ENCODE measurements at regions not wholly inside any gene's neighbourhood (a gene's known extent, or its start where the extent isn't known, plus 50 kb on each side); places are given as distances from the start of the nearest gene placed in this dataset.
"Not testable (repeated sequence)": the region's sequence is repeated elsewhere in the genome, so short reads cannot be mapped to it uniquely, and the experiment has no call there.

GRCh38 chrX:77061022-77061421 is 386.2 kb upstream of the FGF16 start:
- Histone ChIP-seq H3K4me1 (ENCODE audit: control insufficient read depth in 1 of 2, insufficient read depth in 2 of 2, low read length in 2 of 2) (no peaks in the 10 kb centered on the region), H3K27ac (ENCODE audit: low read depth, low read length) (no peak overlapping the region), H3K27me3 (ENCODE audit: control insufficient read depth in 1 of 2, insufficient read depth in 2 of 2, low read length in 2 of 2) (no peaks in the 10 kb centered on the region), H3K4me3 (ENCODE audit: low read depth in 1 of 2, low read length in 2 of 2) (no peak overlapping the region), H3K9me3 (ENCODE audit: control insufficient read depth in 1 of 2, low read length in 2 of 2) (no peaks in the 10 kb centered on the region), H3K9ac (ENCODE audit: low read depth in 1 of 2, low read length in 2 of 2) (no peak overlapping the region), H3K36me3 (ENCODE audit: control insufficient read depth in 1 of 2, insufficient read depth in 2 of 2, low read length in 2 of 2) (no peaks in the 10 kb centered on the region)

- no peaks in the 10 kb centered on the region for H3K36me3 ChIP-seq (ENCODE audit: control insufficient read depth in 1 of 2, insufficient read depth in 2 of 2, low read length in 2 of 2)
- H3K4me1 ChIP-seq (ENCODE audit: control insufficient read depth in 1 of 2, insufficient read depth in 2 of 2, low read length in 2 of 2), result no peaks in the 10 kb centered on the region
- H3K9me3 ChIP-seq (ENCODE audit: control insufficient read depth in 1 of 2, low read length in 2 of 2), result no peaks in the 10 kb centered on the region
- H3K9ac ChIP-seq (ENCODE audit: low read depth in 1 of 2, low read length in 2 of 2), result no peak overlapping the region
- no peak overlapping the region for H3K4me3 ChIP-seq (ENCODE audit: low read depth in 1 of 2, low read length in 2 of 2)
- H3K27ac ChIP-seq (ENCODE audit: low read depth, low read length), result no peak overlapping the region
- no peaks in the 10 kb centered on the region for H3K27me3 ChIP-seq (ENCODE audit: control insufficient read depth in 1 of 2, insufficient read depth in 2 of 2, low read length in 2 of 2)
These were observed 385.6 kb upstream of the FGF16 start for GRCh38 chrX:77061545-77061944.

- Histone ChIP-seq H3K27me3 (ENCODE audit: control insufficient read depth in 1 of 2, insufficient read depth in 2 of 2, low read length in 2 of 2) (no peaks in the 10 kb centered on the region), H3K27ac (ENCODE audit: low read depth, low read length) (no peak overlapping the region), H3K4me1 (ENCODE audit: control insufficient read depth in 1 of 2, insufficient read depth in 2 of 2, low read length in 2 of 2) (no peaks in the 10 kb centered on the region), H3K9ac (ENCODE audit: low read depth in 1 of 2, low read length in 2 of 2) (no peak overlapping the region), H3K4me3 (ENCODE audit: low read depth in 1 of 2, low read length in 2 of 2) (no peak overlapping the region), H3K36me3 (ENCODE audit: control insufficient read depth in 1 of 2, insufficient read depth in 2 of 2, low read length in 2 of 2) (no peaks in the 10 kb centered on the region), H3K9me3 (ENCODE audit: control insufficient read depth in 1 of 2, low read length in 2 of 2) (no peaks in the 10 kb centered on the region)
These were observed 381.3 kb upstream of the FGF16 start for GRCh38 chrX:77065896-77066295.

GRCh38 chrX:77070202-77070918 is 376.8 kb upstream of the FGF16 start:
- Histone ChIP-seq H3K9ac (ENCODE audit: low read depth in 1 of 2, low read length in 2 of 2) (no peak overlapping the region), H3K9me3 (ENCODE audit: control insufficient read depth in 1 of 2, low read length in 2 of 2) (no peaks in the 10 kb centered on the region), H3K27ac (ENCODE audit: low read depth, low read length) (no peak overlapping the region), H3K4me3 (ENCODE audit: low read depth in 1 of 2, low read length in 2 of 2) (no peak overlapping the region), H3K4me1 (ENCODE audit: control insufficient read depth in 1 of 2, insufficient read depth in 2 of 2, low read length in 2 of 2) (no peaks in the 10 kb centered on the region), H3K27me3 (ENCODE audit: control insufficient read depth in 1 of 2, insufficient read depth in 2 of 2, low read length in 2 of 2) (no peaks in the 10 kb centered on the region), H3K36me3 (ENCODE audit: control insufficient read depth in 1 of 2, insufficient read depth in 2 of 2, low read length in 2 of 2) (no peaks in the 10 kb centered on the region)

GRCh38 chrX:77076896-77077295 is 370.3 kb upstream of the FGF16 start:
- Histone ChIP-seq H3K36me3 (ENCODE audit: control insufficient read depth in 1 of 2, insufficient read depth in 2 of 2, low read length in 2 of 2) (no peaks in the 10 kb centered on the region), H3K9me3 (ENCODE audit: control insufficient read depth in 1 of 2, low read length in 2 of 2) (no peaks in the 10 kb centered on the region), H3K4me1 (ENCODE audit: control insufficient read depth in 1 of 2, insufficient read depth in 2 of 2, low read length in 2 of 2) (no peaks in the 10 kb centered on the region), H3K9ac (ENCODE audit: low read depth in 1 of 2, low read length in 2 of 2) (no peak overlapping the region), H3K27ac (ENCODE audit: low read depth, low read length) (no peak overlapping the region), H3K27me3 (ENCODE audit: control insufficient read depth in 1 of 2, insufficient read depth in 2 of 2, low read length in 2 of 2) (no peaks in the 10 kb centered on the region), H3K4me3 (ENCODE audit: low read depth in 1 of 2, low read length in 2 of 2) (no peak overlapping the region)

GRCh38 chrX:77081237-77081636 is 366.0 kb upstream of the FGF16 start:
- not testable (repeated sequence) for H3K9me3 ChIP-seq (ENCODE audit: control insufficient read depth in 1 of 2, low read length in 2 of 2)

GRCh38 chrX:77085372-77085771 is 361.8 kb upstream of the FGF16 start:
- H3K4me3 ChIP-seq (ENCODE audit: low read depth in 1 of 2, low read length in 2 of 2), result no peak overlapping the region
- H3K9me3 ChIP-seq (ENCODE audit: control insufficient read depth in 1 of 2, low read length in 2 of 2), result no peaks in the 10 kb centered on the region
- H3K4me1 ChIP-seq (ENCODE audit: control insufficient read depth in 1 of 2, insufficient read depth in 2 of 2, low read length in 2 of 2), result no peaks in the 10 kb centered on the region
- no peaks in the 10 kb centered on the region for H3K36me3 ChIP-seq (ENCODE audit: control insufficient read depth in 1 of 2, insufficient read depth in 2 of 2, low read length in 2 of 2)
- H3K9ac ChIP-seq (ENCODE audit: low read depth in 1 of 2, low read length in 2 of 2), result no peak overlapping the region
- no peak overlapping the region for H3K27ac ChIP-seq (ENCODE audit: low read depth, low read length)
- no peaks in the 10 kb centered on the region for H3K27me3 ChIP-seq (ENCODE audit: control insufficient read depth in 1 of 2, insufficient read depth in 2 of 2, low read length in 2 of 2)

More at GRCh38 chrX:77081237-77081636, 366.0 kb upstream of the FGF16 start:
- not testable (repeated sequence) for H3K27me3 ChIP-seq (ENCODE audit: control insufficient read depth in 1 of 2, insufficient read depth in 2 of 2, low read length in 2 of 2); H3K36me3 ChIP-seq (ENCODE audit: control insufficient read depth in 1 of 2, insufficient read depth in 2 of 2, low read length in 2 of 2); H3K4me1 ChIP-seq (ENCODE audit: control insufficient read depth in 1 of 2, insufficient read depth in 2 of 2, low read length in 2 of 2); H3K9ac ChIP-seq (ENCODE audit: low read depth in 1 of 2, low read length in 2 of 2); H3K27ac ChIP-seq (ENCODE audit: low read depth, low read length); H3K4me3 ChIP-seq (ENCODE audit: low read depth in 1 of 2, low read length in 2 of 2)

- Histone ChIP-seq H3K4me3 (ENCODE audit: low read depth in 1 of 2, low read length in 2 of 2) (no peak overlapping the region), H3K4me1 (ENCODE audit: control insufficient read depth in 1 of 2, insufficient read depth in 2 of 2, low read length in 2 of 2) (no peaks in the 10 kb centered on the region), H3K9me3 (ENCODE audit: control insufficient read depth in 1 of 2, low read length in 2 of 2) (no peaks in the 10 kb centered on the region), H3K27me3 (ENCODE audit: control insufficient read depth in 1 of 2, insufficient read depth in 2 of 2, low read length in 2 of 2) (no peaks in the 10 kb centered on the region), H3K36me3 (ENCODE audit: control insufficient read depth in 1 of 2, insufficient read depth in 2 of 2, low read length in 2 of 2) (no peaks in the 10 kb centered on the region), H3K27ac (ENCODE audit: low read depth, low read length) (no peak overlapping the region), H3K9ac (ENCODE audit: low read depth in 1 of 2, low read length in 2 of 2) (no peak overlapping the region)
These were observed 359.5 kb upstream of the FGF16 start for GRCh38 chrX:77087529-77088169.

GRCh38 chrX:77088233-77088632 is 359.0 kb upstream of the FGF16 start:
- no peaks in the 10 kb centered on the region for H3K27me3 ChIP-seq (ENCODE audit: control insufficient read depth in 1 of 2, insufficient read depth in 2 of 2, low read length in 2 of 2)
- H3K27ac ChIP-seq (ENCODE audit: low read depth, low read length), result no peak overlapping the region
- H3K36me3 ChIP-seq (ENCODE audit: control insufficient read depth in 1 of 2, insufficient read depth in 2 of 2, low read length in 2 of 2), result no peaks in the 10 kb centered on the region
- no peak overlapping the region for H3K9ac ChIP-seq (ENCODE audit: low read depth in 1 of 2, low read length in 2 of 2)
- no peaks in the 10 kb centered on the region for H3K4me1 ChIP-seq (ENCODE audit: control insufficient read depth in 1 of 2, insufficient read depth in 2 of 2, low read length in 2 of 2)
- H3K4me3 ChIP-seq (ENCODE audit: low read depth in 1 of 2, low read length in 2 of 2), result no peak overlapping the region
- H3K9me3 ChIP-seq (ENCODE audit: control insufficient read depth in 1 of 2, low read length in 2 of 2), result no peaks in the 10 kb centered on the region

GRCh38 chrX:77114501-77114900 is 332.7 kb upstream of the FGF16 start:
- H3K4me1 ChIP-seq (ENCODE audit: control insufficient read depth in 1 of 2, insufficient read depth in 2 of 2, low read length in 2 of 2), result no peaks in the 10 kb centered on the region
- no peaks in the 10 kb centered on the region for H3K36me3 ChIP-seq (ENCODE audit: control insufficient read depth in 1 of 2, insufficient read depth in 2 of 2, low read length in 2 of 2)
- no peak overlapping the region for H3K27ac ChIP-seq (ENCODE audit: low read depth, low read length)
- H3K9me3 ChIP-seq (ENCODE audit: control insufficient read depth in 1 of 2, low read length in 2 of 2), result no peaks in the 10 kb centered on the region
- no peak overlapping the region for H3K9ac ChIP-seq (ENCODE audit: low read depth in 1 of 2, low read length in 2 of 2)
- no peak overlapping the region for H3K4me3 ChIP-seq (ENCODE audit: low read depth in 1 of 2, low read length in 2 of 2)
- no peaks in the 10 kb centered on the region for H3K27me3 ChIP-seq (ENCODE audit: control insufficient read depth in 1 of 2, insufficient read depth in 2 of 2, low read length in 2 of 2)

Measured in duodenal mucosa (tissue), 2 donors.